HCT116 (cell line): ENCODE measurements at regions not wholly inside any gene's neighbourhood (a gene's known extent, or its start where the extent isn't known, plus 50 kb on each side); places are given as distances from the start of the nearest gene placed in this dataset.

Experiments
- ATAC-seq: fragments of 200-7000 bp; cut with Tn5 transposase; 2 replicates; pipeline ENCODE4 v1.9.1; 2020; ENCODE audit warnings: mild to moderate bottlenecking, moderate library complexity
- BruUV-seq: library from RNA; stranded (reverse); fragments of 400-500 nt; replicated peaks from 2 replicates; lab custom pipeline; 2021; lab: Mats Ljungman, UMichigan
- CTCF ChIA-PET: fragments of 300-600 bp; sonication (Branson Sonifier 250); formaldehyde crosslinking; loops from one replicate; lab custom pipeline; 2021; ENCODE audit warnings: antibody characterized with exemption; lab: Charles Lee
- POLR2A ChIA-PET: fragments of 300-600, 350-600 bp; sonication (Branson Sonifier 250); formaldehyde crosslinking; loops from one replicate; lab custom pipeline; 2021; ENCODE audit warnings: antibody characterized with exemption; lab: Charles Lee
- RAD21 ChIA-PET, 2 experiments: fragments of 300-600 bp; sonication (Branson Sonifier 250); formaldehyde crosslinking; loops; one replicate each; lab custom pipeline; 2023; ENCODE audit warnings: low total read pairs in 2 of 2; ENCODE audit not compliant: uncharacterized antibody in 2 of 2, unreplicated experiment in 2 of 2, low non-redundant PET in 1 of 2; lab: Charles Lee
- DNase-seq: peaks from one replicate; pipeline ENCODE4 v3.0.0-alpha.2; 2010; ENCODE audit warnings: low read depth, low spot score
- H2AFZ ChIP-seq: fragments of 200-600 bp; shearing (Covaris generic), sonication (generic); 2 replicates; pipeline ENCODE4 v1.6.1; 2017; ENCODE audit warnings: low read depth, mixed run types, mixed read lengths, antibody characterized with exemption, low read length; ENCODE audit not compliant: poor library complexity, severe bottlenecking
- H3K27ac ChIP-seq: 2 replicates; pipeline ENCODE4 v1.5.1; 2012; ENCODE audit warnings: low read depth, low read length
- H3K27me3 ChIP-seq: fragments of 200-600 bp; sonication (generic); 2 replicates; pipeline ENCODE4 v1.6.1; 2016; ENCODE audit warnings: mixed run types, low read length, mixed read lengths; ENCODE audit not compliant: insufficient read depth
- H3K36me3 ChIP-seq, 2 experiments: fragments of 200-500 bp in 1 of 2; fragments of 200-600 bp in 1 of 2; sonication (Bioruptor generic) in 1 of 2; sonication (generic) in 1 of 2; 2 replicates each; pipeline versions ENCODE4 v1.5.1 to v1.6.1; 2014 to 2016; ENCODE audit warnings: low read length in 2 of 2, inconsistent platforms in 1 of 2, mixed read lengths in 1 of 2, mixed run types in 1 of 2; ENCODE audit not compliant: insufficient read depth in 2 of 2, control insufficient read depth in 1 of 2
- H3K4me1 ChIP-seq, 2 experiments: fragments of 200-600 bp in 1 of 2; sonication (generic) in 1 of 2; 2 replicates each; pipeline versions ENCODE4 v1.5.1 to v1.6.1; 2012 to 2017; ENCODE audit warnings: low read length in 2 of 2, inconsistent platforms in 1 of 2, mild to moderate bottlenecking in 1 of 2, mixed read lengths in 1 of 2, mixed run types in 1 of 2, moderate library complexity in 1 of 2; ENCODE audit not compliant: insufficient read depth in 2 of 2, control insufficient read depth in 1 of 2
- H3K4me2 ChIP-seq: fragments of 200-600 bp; sonication (generic); 2 replicates; pipeline ENCODE4 v1.6.1; 2017; ENCODE audit warnings: mixed run types, low read length, mixed read lengths
- H3K4me3 ChIP-seq, 2 experiments: fragments of 200-600 bp in 1 of 2; sonication (generic) in 1 of 2; replicated peaks in 1 of 2; 2 replicates each; pipeline ENCODE4 v1.5.1; 2011 to 2016; ENCODE audit warnings: low read length in 2 of 2, control low read depth in 1 of 2, low read depth in 1 of 2, mild to moderate bottlenecking in 1 of 2, mixed read lengths in 1 of 2, mixed run types in 1 of 2
- H3K79me2 ChIP-seq: fragments of 200-600 bp; sonication (generic); 2 replicates; pipeline ENCODE4 v1.6.1; 2017; ENCODE audit warnings: mild to moderate bottlenecking, mixed run types, low read length, moderate library complexity, mixed read lengths; ENCODE audit not compliant: insufficient read depth
- H3K9ac ChIP-seq: fragments of 200-600 bp; sonication (generic); 2 replicates; pipeline ENCODE4 v1.6.1; 2016; ENCODE audit warnings: low read length, mixed read lengths
- H3K9me2 ChIP-seq: fragments of 200-600 bp; sonication (generic), shearing (Covaris generic); 2 replicates; pipeline ENCODE4 v1.6.1; 2017; ENCODE audit warnings: mixed run types, mild to moderate bottlenecking, moderate library complexity; ENCODE audit not compliant: insufficient read depth
- H3K9me3 ChIP-seq, 2 experiments: fragments of 200-500 bp in 1 of 2; fragments of 200-600 bp in 1 of 2; sonication (Bioruptor generic) in 1 of 2; sonication (generic) in 1 of 2; 2 replicates each; pipeline ENCODE4 v1.6.1; 2014 to 2017; ENCODE audit warnings: low read length in 2 of 2, mixed read lengths in 2 of 2, inconsistent platforms in 1 of 2, low read depth in 1 of 2, mild to moderate bottlenecking in 1 of 2, mixed run types in 1 of 2, moderate library complexity in 1 of 2; ENCODE audit not compliant: control insufficient read depth in 1 of 2, insufficient read depth in 1 of 2
- H4K20me1 ChIP-seq: fragments of 200-600 bp; sonication (generic), shearing (Covaris generic); 2 replicates; pipeline ENCODE4 v1.6.1; 2017; ENCODE audit warnings: mixed run types, mild to moderate bottlenecking, moderate library complexity; ENCODE audit not compliant: insufficient read depth
- CBX3 ChIP-seq: IDR thresholded peaks from 2 replicates; pipeline ENCODE4 v1.6.1; 2012; ENCODE audit warnings: low read depth
- CEBPB ChIP-seq: IDR thresholded peaks from 2 replicates; pipeline ENCODE4 v1.6.1; 2012; ENCODE audit warnings: low read depth
- EGR1 ChIP-seq: IDR thresholded peaks from 2 replicates; pipeline ENCODE4 v1.6.1; 2012; ENCODE audit warnings: low read depth
- ELF1 ChIP-seq: IDR thresholded peaks from 2 replicates; pipeline ENCODE4 v1.6.1; 2012; ENCODE audit warnings: low read depth, borderline replicate concordance
- EZH2 ChIP-seq: fragments of 200-600 bp; sonication (generic); IDR thresholded peaks from 2 replicates; pipeline ENCODE4 v1.6.1; 2017; ENCODE audit warnings: antibody characterized with exemption, mixed run types
- JUND ChIP-seq: IDR thresholded peaks from 2 replicates; pipeline ENCODE4 v1.6.1; 2012
- POLR2A ChIP-seq: IDR thresholded peaks from 2 replicates; pipeline ENCODE4 v1.7.0; 2011; ENCODE audit warnings: borderline replicate concordance; ENCODE audit not compliant: insufficient read depth, insufficient read length; ENCODE audit errors: extremely low read depth
- POLR2AphosphoS5 ChIP-seq: IDR thresholded peaks from 2 replicates; pipeline ENCODE4 v1.6.1; 2011; ENCODE audit warnings: mild to moderate bottlenecking, low read depth, low read length, moderate library complexity
- RAD21 ChIP-seq: IDR thresholded peaks from 2 replicates; pipeline ENCODE4 v1.6.1; 2012; ENCODE audit warnings: low read depth, mild to moderate bottlenecking
- SIN3A ChIP-seq: IDR thresholded peaks from 2 replicates; pipeline ENCODE4 v1.6.1; 2012; ENCODE audit warnings: low read depth
- SRF ChIP-seq: IDR thresholded peaks from 2 replicates; pipeline ENCODE4 v1.6.1; 2012; ENCODE audit warnings: low read depth
- TCF7L2 ChIP-seq: IDR thresholded peaks from 2 replicates; pipeline ENCODE4 v1.7.0; 2011; ENCODE audit warnings: borderline replicate concordance, inconsistent platforms; ENCODE audit not compliant: insufficient read depth, insufficient read length; ENCODE audit errors: extremely low read depth
- YY1 ChIP-seq: IDR thresholded peaks from 2 replicates; pipeline ENCODE4 v1.6.1; 2011; ENCODE audit warnings: low read length, low read depth, moderate library complexity, mild to moderate bottlenecking; ENCODE audit not compliant: insufficient replicate concordance; ENCODE audit errors: extremely low read depth
- ZNF274 ChIP-seq: fragments of 200-500 bp; sonication (Bioruptor generic); IDR thresholded peaks from 2 replicates; pipeline ENCODE4 v1.6.1; 2014; ENCODE audit warnings: mild to moderate bottlenecking, low read depth, low read length, inconsistent platforms
- intact Hi-C: fragments of 100-400 bp; cut with micrococcal nuclease; formaldehyde crosslinking; loops from 2 replicates; pipeline ENCODE4 v1.10.0; 2022
- TF ChIP-seq, protein P1 (sequence below): IDR thresholded peaks from 2 replicates; pipeline ENCODE4 v1.6.1; 2012; ENCODE audit warnings: low read depth
- TF ChIP-seq, protein P2 (sequence below): IDR thresholded peaks from 2 replicates; pipeline ENCODE4 v1.6.1; 2011; ENCODE audit warnings: mild to moderate bottlenecking, low read length, moderate library complexity; ENCODE audit not compliant: insufficient replicate concordance; ENCODE audit errors: extremely low read depth
- TF ChIP-seq, protein P3 (sequence below), 3 experiments: fragments of 200-600 bp in 1 of 3; sonication (generic) in 1 of 3; IDR thresholded peaks in 2 of 3; conservative IDR thresholded peaks in 1 of 3; 2 replicates each; pipeline ENCODE4 v1.5.1; 2012 to 2017; ENCODE audit warnings: low read depth in 2 of 3, low read length in 2 of 3, antibody characterized with exemption in 1 of 3, borderline replicate concordance in 1 of 3, control low read depth in 1 of 3, mild to moderate bottlenecking in 1 of 3, mixed read lengths in 1 of 3, mixed run types in 1 of 3, moderate library complexity in 1 of 3; ENCODE audit not compliant: insufficient read depth in 1 of 3

DNA sequence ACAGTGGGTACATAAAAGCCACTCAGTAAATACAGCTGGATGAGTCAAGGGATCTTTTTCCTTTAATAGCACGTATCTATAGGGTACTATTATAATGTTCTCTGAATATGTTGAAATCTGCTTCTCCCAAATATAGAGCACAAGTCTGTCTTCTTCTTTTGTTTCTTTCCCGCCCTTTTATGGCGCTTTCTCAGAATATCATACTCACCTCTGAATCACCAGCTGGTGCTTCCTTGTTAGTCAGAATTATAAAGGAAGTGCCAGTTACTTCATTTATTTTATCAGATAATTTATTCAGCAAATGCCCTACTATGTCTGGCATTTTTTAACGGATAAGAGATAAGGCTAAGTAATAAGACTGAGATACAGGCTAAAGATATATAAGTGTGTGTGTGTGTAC, 772.9 kb downstream of the SORCS3 start (continued):
- TF ChIP-seq, protein P1, sequence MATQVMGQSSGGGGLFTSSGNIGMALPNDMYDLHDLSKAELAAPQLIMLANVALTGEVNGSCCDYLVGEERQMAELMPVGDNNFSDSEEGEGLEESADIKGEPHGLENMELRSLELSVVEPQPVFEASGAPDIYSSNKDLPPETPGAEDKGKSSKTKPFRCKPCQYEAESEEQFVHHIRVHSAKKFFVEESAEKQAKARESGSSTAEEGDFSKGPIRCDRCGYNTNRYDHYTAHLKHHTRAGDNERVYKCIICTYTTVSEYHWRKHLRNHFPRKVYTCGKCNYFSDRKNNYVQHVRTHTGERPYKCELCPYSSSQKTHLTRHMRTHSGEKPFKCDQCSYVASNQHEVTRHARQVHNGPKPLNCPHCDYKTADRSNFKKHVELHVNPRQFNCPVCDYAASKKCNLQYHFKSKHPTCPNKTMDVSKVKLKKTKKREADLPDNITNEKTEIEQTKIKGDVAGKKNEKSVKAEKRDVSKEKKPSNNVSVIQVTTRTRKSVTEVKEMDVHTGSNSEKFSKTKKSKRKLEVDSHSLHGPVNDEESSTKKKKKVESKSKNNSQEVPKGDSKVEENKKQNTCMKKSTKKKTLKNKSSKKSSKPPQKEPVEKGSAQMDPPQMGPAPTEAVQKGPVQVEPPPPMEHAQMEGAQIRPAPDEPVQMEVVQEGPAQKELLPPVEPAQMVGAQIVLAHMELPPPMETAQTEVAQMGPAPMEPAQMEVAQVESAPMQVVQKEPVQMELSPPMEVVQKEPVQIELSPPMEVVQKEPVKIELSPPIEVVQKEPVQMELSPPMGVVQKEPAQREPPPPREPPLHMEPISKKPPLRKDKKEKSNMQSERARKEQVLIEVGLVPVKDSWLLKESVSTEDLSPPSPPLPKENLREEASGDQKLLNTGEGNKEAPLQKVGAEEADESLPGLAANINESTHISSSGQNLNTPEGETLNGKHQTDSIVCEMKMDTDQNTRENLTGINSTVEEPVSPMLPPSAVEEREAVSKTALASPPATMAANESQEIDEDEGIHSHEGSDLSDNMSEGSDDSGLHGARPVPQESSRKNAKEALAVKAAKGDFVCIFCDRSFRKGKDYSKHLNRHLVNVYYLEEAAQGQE = no peak
- no peak for TF ChIP-seq SIN3A
- TF ChIP-seq POLR2A = no peak
- TF ChIP-seq SRF = no peak
- no peak for TF ChIP-seq EGR1
- TF ChIP-seq EZH2 = no peak
- TF ChIP-seq RAD21 = no peak
- TF ChIP-seq, protein P2, sequence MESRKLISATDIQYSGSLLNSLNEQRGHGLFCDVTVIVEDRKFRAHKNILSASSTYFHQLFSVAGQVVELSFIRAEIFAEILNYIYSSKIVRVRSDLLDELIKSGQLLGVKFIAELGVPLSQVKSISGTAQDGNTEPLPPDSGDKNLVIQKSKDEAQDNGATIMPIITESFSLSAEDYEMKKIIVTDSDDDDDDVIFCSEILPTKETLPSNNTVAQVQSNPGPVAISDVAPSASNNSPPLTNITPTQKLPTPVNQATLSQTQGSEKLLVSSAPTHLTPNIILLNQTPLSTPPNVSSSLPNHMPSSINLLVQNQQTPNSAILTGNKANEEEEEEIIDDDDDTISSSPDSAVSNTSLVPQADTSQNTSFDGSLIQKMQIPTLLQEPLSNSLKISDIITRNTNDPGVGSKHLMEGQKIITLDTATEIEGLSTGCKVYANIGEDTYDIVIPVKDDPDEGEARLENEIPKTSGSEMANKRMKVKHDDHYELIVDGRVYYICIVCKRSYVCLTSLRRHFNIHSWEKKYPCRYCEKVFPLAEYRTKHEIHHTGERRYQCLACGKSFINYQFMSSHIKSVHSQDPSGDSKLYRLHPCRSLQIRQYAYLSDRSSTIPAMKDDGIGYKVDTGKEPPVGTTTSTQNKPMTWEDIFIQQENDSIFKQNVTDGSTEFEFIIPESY = no peak
- TF ChIP-seq POLR2AphosphoS5 = no peak
- TF ChIP-seq CEBPB = no peak

DNA sequence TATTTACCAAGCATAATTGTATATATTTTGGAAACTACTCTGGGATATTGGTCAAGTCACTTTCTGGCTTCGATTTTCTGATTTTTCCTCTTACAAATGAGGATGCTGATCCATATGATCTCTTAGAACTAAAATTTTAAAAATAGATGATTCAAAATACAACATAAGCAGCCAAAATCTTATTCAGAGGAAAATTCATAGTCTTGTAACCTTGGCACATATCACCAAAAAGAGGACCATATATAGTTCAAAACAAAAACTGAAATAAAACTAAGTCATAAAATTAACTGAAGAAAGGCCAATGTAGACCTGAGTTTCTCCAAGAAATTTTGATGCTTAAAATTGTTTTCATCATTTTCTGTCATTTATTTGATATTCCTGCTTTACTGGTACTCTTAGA, 768.3 kb downstream of the SORCS3 start:
- Histone ChIP-seq H4K20me1 (no peaks in the 10 kb centered on the region), H3K27me3 (no peaks in the 10 kb centered on the region), H3K9ac (no peak overlapping the region), H3K9me2 (no peaks in the 10 kb centered on the region), H3K27ac (no peak overlapping the region), H3K36me3 (no peaks in the 10 kb centered on the region), H3K4me1 (no peaks in the 10 kb centered on the region), H3K4me3 (no peak overlapping the region), H3K9me3 (peaks cover 20 to 49% of the 10 kb centered on the region in 2 experiments), H3K4me2 (no peak overlapping the region), H3K79me2 (no peaks in the 10 kb centered on the region), H2AFZ (no peak overlapping the region)
- DNase-seq (no peak), ATAC-seq (no peak)
- CTCF ChIA-PET = no interaction called here
- no TSS peak for BruUV-seq
- intact Hi-C loops = no loop called here
- POLR2A ChIA-PET = no interaction called here
- RAD21 ChIA-PET = no interaction called here
- no peak for TF ChIP-seq SIN3A
- TF ChIP-seq ELF1 = no peak
- no peak for TF ChIP-seq TCF7L2
- TF ChIP-seq YY1 = no peak
- no peak for TF ChIP-seq JUND
- no peak for TF ChIP-seq CBX3
- TF ChIP-seq, protein P3, sequence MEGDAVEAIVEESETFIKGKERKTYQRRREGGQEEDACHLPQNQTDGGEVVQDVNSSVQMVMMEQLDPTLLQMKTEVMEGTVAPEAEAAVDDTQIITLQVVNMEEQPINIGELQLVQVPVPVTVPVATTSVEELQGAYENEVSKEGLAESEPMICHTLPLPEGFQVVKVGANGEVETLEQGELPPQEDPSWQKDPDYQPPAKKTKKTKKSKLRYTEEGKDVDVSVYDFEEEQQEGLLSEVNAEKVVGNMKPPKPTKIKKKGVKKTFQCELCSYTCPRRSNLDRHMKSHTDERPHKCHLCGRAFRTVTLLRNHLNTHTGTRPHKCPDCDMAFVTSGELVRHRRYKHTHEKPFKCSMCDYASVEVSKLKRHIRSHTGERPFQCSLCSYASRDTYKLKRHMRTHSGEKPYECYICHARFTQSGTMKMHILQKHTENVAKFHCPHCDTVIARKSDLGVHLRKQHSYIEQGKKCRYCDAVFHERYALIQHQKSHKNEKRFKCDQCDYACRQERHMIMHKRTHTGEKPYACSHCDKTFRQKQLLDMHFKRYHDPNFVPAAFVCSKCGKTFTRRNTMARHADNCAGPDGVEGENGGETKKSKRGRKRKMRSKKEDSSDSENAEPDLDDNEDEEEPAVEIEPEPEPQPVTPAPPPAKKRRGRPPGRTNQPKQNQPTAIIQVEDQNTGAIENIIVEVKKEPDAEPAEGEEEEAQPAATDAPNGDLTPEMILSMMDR (IDR thresholded peaks at IDR 0.05 in 2 of 3, conservative IDR thresholded peaks at IDR 0.05 in 1 of 3; ENCODE audit: borderline replicate concordance in 1 of 3, insufficient read depth in 1 of 3, low read depth in 2 of 3, low read length in 2 of 3) = no peak
- no peak for TF ChIP-seq RAD21
- TF ChIP-seq SRF = no peak
- TF ChIP-seq POLR2AphosphoS5 = no peak
- no peak for TF ChIP-seq ZNF274
